ENCODE measurements at regions not wholly inside any gene's neighbourhood (a gene's known extent, or its start where the extent isn't known, plus 50 kb on each side); places are given as distances from the start of the nearest gene placed in this dataset.

DNA sequence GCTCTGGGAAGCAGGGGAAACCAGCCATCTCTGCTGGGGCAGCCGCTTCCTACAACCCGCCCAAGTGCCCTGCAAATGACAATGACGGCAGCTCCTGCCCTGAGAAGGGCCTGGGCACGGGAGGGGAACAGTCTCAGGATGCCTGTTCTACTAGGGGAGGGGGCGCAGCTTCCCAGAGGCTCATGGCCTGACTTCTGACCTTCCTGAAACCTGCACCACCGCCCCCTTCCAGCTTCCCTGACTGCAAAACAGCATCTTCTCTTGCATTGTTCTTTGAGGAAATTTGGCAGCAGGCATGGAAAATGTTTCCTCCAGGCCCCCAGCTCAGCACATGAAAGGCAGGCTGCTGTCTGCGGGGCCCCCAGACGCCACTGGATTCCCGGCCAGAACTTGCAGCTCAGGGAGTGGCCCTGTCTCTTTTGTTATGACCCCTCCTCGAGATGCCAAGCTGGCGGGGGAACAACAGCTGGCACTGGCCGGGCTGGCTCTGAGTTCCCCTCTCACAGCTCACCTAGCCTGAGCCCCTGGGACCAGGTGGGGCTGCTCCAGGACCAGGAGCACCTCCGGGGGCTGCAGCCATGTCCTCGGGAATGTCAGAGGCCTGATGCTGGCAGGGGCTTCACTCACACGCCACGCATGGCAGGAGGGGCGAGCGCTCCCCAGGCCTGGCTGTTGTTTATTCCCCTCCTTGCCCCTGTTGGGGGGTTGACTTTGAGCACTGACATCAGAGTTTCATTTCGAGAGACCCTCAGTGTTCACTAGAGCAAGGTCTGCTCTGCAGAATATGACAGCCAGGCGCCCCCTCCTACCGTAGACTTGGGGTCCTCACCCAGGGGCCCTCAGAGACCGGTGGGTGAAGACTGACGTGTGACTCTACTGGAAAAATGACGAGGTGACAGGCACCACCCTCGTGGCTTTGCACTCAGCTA lies 62.7 kb downstream of the CALML3 start:
- 78% methylated on average over 25 of the region's 25 CpGs for WGBS
- no peaks in the 10 kb centered on the region for H3K27me3 ChIP-seq (ENCODE audit: control insufficient read depth in 1 of 2, insufficient read depth in 1 of 2, low read length in 2 of 2)
- no peak overlapping the region for H3K4ac ChIP-seq (ENCODE audit: low read depth in 1 of 2, low read length in 2 of 2)
- H4K91ac ChIP-seq (ENCODE audit: low read length), result no peak overlapping the region
- no peak overlapping the region for H3K4me2 ChIP-seq (ENCODE audit: low read length, poor library complexity, severe bottlenecking)
- no peak overlapping the region for H3K4me3 ChIP-seq (ENCODE audit: insufficient read depth in 1 of 2, low read depth in 1 of 2, low read length in 2 of 2)
- no peaks in the 10 kb centered on the region for H3K79me1 ChIP-seq (replicated peaks; ENCODE audit: low read length, poor library complexity, severe bottlenecking)
- no peak for DNase-seq
- peak overlapping the region in 1 of 2 experiments; percentile 31 for H3K14ac ChIP-seq (ENCODE audit: low read length in 2 of 2)
- H2AFZ ChIP-seq (ENCODE audit: low read depth, low read length), result no peak overlapping the region
- no peak overlapping the region for H3K23ac ChIP-seq (ENCODE audit: low read length in 2 of 2)
- no peak overlapping the region for H2BK12ac ChIP-seq (ENCODE audit: low read length in 2 of 2)
- H3K18ac ChIP-seq (ENCODE audit: low read depth in 1 of 2, low read length in 2 of 2), result no peak overlapping the region
- H3K9ac ChIP-seq (ENCODE audit: low read length), result no peak overlapping the region
- H4K8ac ChIP-seq (ENCODE audit: low read length), result no peak overlapping the region
- H3K9me3 ChIP-seq (ENCODE audit: control insufficient read depth, low read length), result no peaks in the 10 kb centered on the region
- no peak overlapping the region for H2AK5ac ChIP-seq (ENCODE audit: low read length, severe bottlenecking)
- H2BK5ac ChIP-seq (ENCODE audit: low read depth, low read length, poor library complexity, severe bottlenecking), result no peak overlapping the region
- H3K27ac ChIP-seq (ENCODE audit: low read length, poor library complexity, severe bottlenecking), result no peak overlapping the region
- H3K36me3 ChIP-seq (ENCODE audit: control insufficient read depth in 1 of 2, insufficient read depth in 2 of 2, low read depth in 1 of 2, low read length in 2 of 2), result no peaks in the 10 kb centered on the region
- no peak overlapping the region for H2BK15ac ChIP-seq (ENCODE audit: low read depth, poor library complexity, severe bottlenecking)
- peaks cover 36% of the 10 kb centered on the region for H3K4me1 ChIP-seq (ENCODE audit: control insufficient read depth, insufficient read depth, low read depth, low read length)
- H2BK120ac ChIP-seq (ENCODE audit: low read depth, low read length), result no peak overlapping the region

DNA sequence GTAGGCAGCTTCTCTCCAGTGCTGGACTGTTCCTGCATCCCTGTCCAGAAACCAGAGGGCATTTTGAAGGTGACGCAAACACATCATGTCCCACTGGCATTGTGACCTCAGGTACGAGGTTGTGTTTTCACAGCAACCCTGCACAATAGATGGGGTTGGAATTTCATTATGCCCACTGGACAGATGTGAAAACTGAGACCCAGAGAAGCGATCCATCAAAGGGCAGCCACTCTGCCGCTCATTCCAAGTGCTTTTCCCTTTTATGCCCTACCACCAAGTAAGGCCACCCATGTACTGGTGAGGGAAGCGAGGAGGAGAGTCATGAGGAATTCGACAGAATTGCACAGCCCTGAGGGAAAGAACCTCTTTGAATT lies 63.3 kb downstream of the CALML3 start:
- H3K27ac ChIP-seq (ENCODE audit: low read length, poor library complexity, severe bottlenecking), result no peak overlapping the region
- WGBS, result 94% methylated on average over 6 of the region's 6 CpGs

DNA sequence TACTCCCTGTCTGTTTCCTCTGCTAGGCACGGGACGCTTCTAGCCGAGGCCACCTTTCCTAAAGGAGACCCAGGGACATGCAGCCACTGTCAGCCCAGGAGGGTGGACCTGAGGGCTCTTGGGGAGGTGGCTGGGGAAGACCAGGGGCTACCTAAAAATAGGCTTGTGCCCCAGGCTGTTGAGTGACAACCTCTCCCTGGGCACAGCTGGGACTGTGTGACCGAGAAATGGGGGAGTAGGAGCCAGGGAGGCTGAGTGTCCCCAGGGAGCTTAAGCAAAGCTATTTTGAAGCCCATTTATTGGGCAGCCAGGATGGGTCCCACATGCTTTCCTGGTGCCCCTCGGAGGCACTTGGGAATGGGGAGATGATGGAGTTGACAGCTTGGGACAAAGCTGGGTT lies 63.8 kb downstream of the CALML3 start:
- no peaks in the 10 kb centered on the region for H3K27me3 ChIP-seq (ENCODE audit: control insufficient read depth in 1 of 2, insufficient read depth in 1 of 2, low read length in 2 of 2)
- no peak overlapping the region for H2AFZ ChIP-seq (ENCODE audit: low read depth, low read length)
- H3K14ac ChIP-seq (ENCODE audit: low read length in 2 of 2), result no peak overlapping the region
- H3K27ac ChIP-seq (ENCODE audit: low read length, poor library complexity, severe bottlenecking), result no peak overlapping the region
- DNase-seq, result no peak
- no peak overlapping the region for H2BK120ac ChIP-seq (ENCODE audit: low read depth, low read length)
- no peak overlapping the region for H3K4me3 ChIP-seq (ENCODE audit: insufficient read depth in 1 of 2, low read depth in 1 of 2, low read length in 2 of 2)
- no peak overlapping the region for H3K4me2 ChIP-seq (ENCODE audit: low read length, poor library complexity, severe bottlenecking)
- H2BK15ac ChIP-seq (ENCODE audit: low read depth, poor library complexity, severe bottlenecking), result no peak overlapping the region
- H2BK5ac ChIP-seq (ENCODE audit: low read depth, low read length, poor library complexity, severe bottlenecking), result no peak overlapping the region
- H3K18ac ChIP-seq (ENCODE audit: low read depth in 1 of 2, low read length in 2 of 2), result no peak overlapping the region
- no peaks in the 10 kb centered on the region for H3K79me1 ChIP-seq (replicated peaks; ENCODE audit: low read length, poor library complexity, severe bottlenecking)
- no peaks in the 10 kb centered on the region for H3K36me3 ChIP-seq (ENCODE audit: control insufficient read depth in 1 of 2, insufficient read depth in 2 of 2, low read depth in 1 of 2, low read length in 2 of 2)
- H4K8ac ChIP-seq (ENCODE audit: low read length), result no peak overlapping the region
- no peak overlapping the region for H3K4ac ChIP-seq (ENCODE audit: low read depth in 1 of 2, low read length in 2 of 2)
- peaks cover 33% of the 10 kb centered on the region for H3K4me1 ChIP-seq (ENCODE audit: control insufficient read depth, insufficient read depth, low read depth, low read length)
- H2BK12ac ChIP-seq (ENCODE audit: low read length in 2 of 2), result no peak overlapping the region
- no peak overlapping the region for H3K9ac ChIP-seq (ENCODE audit: low read length)
- H4K91ac ChIP-seq (ENCODE audit: low read length), result no peak overlapping the region
- no peak overlapping the region for H2AK5ac ChIP-seq (ENCODE audit: low read length, severe bottlenecking)
- 94% methylated on average over 5 of the region's 5 CpGs for WGBS
- no peaks in the 10 kb centered on the region for H3K9me3 ChIP-seq (ENCODE audit: control insufficient read depth, low read length)
- H3K23ac ChIP-seq (ENCODE audit: low read length in 2 of 2), result no peak overlapping the region

More for the DNA sequence above, 63.3 kb downstream of the CALML3 start:
- H3K27me3 ChIP-seq (ENCODE audit: control insufficient read depth in 1 of 2, insufficient read depth in 1 of 2, low read length in 2 of 2), result no peaks in the 10 kb centered on the region
- no peaks in the 10 kb centered on the region for H3K79me1 ChIP-seq (replicated peaks; ENCODE audit: low read length, poor library complexity, severe bottlenecking)
- no peak overlapping the region for H3K23ac ChIP-seq (ENCODE audit: low read length in 2 of 2)
- H2BK15ac ChIP-seq (ENCODE audit: low read depth, poor library complexity, severe bottlenecking), result no peak overlapping the region
- no peak overlapping the region for H3K18ac ChIP-seq (ENCODE audit: low read depth in 1 of 2, low read length in 2 of 2)
- H3K4ac ChIP-seq (ENCODE audit: low read depth in 1 of 2, low read length in 2 of 2), result no peak overlapping the region
- no peak overlapping the region for H2AFZ ChIP-seq (ENCODE audit: low read depth, low read length)
- peaks cover 36% of the 10 kb centered on the region for H3K4me1 ChIP-seq (ENCODE audit: control insufficient read depth, insufficient read depth, low read depth, low read length)
- H3K9me3 ChIP-seq (ENCODE audit: control insufficient read depth, low read length), result no peaks in the 10 kb centered on the region
- H3K14ac ChIP-seq (ENCODE audit: low read length in 2 of 2), result no peak overlapping the region
- H4K8ac ChIP-seq (ENCODE audit: low read length), result no peak overlapping the region
- no peak overlapping the region for H2AK5ac ChIP-seq (ENCODE audit: low read length, severe bottlenecking)
- H3K9ac ChIP-seq (ENCODE audit: low read length), result no peak overlapping the region
- H3K4me2 ChIP-seq (ENCODE audit: low read length, poor library complexity, severe bottlenecking), result no peak overlapping the region
- no peak overlapping the region for H2BK12ac ChIP-seq (ENCODE audit: low read length in 2 of 2)
- no peak for DNase-seq
- no peaks in the 10 kb centered on the region for H3K36me3 ChIP-seq (ENCODE audit: control insufficient read depth in 1 of 2, insufficient read depth in 2 of 2, low read depth in 1 of 2, low read length in 2 of 2)
- no peak overlapping the region for H2BK120ac ChIP-seq (ENCODE audit: low read depth, low read length)
- H2BK5ac ChIP-seq (ENCODE audit: low read depth, low read length, poor library complexity, severe bottlenecking), result no peak overlapping the region
- H3K4me3 ChIP-seq (ENCODE audit: insufficient read depth in 1 of 2, low read depth in 1 of 2, low read length in 2 of 2), result no peak overlapping the region
- no peak overlapping the region for H4K91ac ChIP-seq (ENCODE audit: low read length)

Measured in mesenchymal stem cell (in vitro differentiated cells and primary cell).